GM21619 (cell line): ENCODE measurements at regions not wholly inside any gene's neighbourhood (a gene's known extent, or its start where the extent isn't known, plus 50 kb on each side); places are given as distances from the start of the nearest gene placed in this dataset.
A peak's percentile ranks its signal among the peaks of the same experiment; 100 is the strongest.

Source experiments
- ATAC-seq: cut with Tn5 transposase; IDR thresholded peaks from one replicate; pipeline ENCODE4 v1.9.1; 2021; ENCODE audit not compliant: unreplicated experiment

DNA sequence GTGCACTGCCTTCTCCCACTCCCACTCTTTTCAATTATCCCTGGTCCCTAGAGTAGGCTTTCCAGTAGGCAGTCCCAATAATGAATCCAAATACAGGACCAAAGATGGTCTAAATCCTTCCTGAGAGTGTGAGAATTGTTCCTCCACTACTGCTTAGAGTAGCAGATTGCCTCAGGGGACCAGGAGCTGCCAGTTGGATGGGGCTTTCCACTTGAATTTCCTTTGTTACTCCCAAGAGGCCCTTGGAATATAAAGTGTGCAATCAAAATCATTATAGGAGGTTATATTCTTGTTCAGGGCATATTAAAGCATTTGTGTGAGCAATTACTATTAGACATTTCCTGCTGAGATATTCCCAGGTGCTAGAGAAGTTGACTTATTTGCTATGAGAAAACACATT is 156.6 kb upstream of the TLL1 start:
- no peak for ATAC-seq

- peak; percentile 54 for ATAC-seq
Observed at GRCh38 chr4:165718660-165719059, 154.4 kb upstream of the TLL1 start.

- no peak for ATAC-seq
Observed at GRCh38 chr4:165720411-165721082, 152.5 kb upstream of the TLL1 start.

GRCh38 chr4:165721815-165722214 is 151.2 kb upstream of the TLL1 start:
- ATAC-seq = no peak

- no peak for ATAC-seq
Observed at GRCh38 chr4:165723051-165723795, 149.8 kb upstream of the TLL1 start.

GRCh38 chr4:165724786-165725185 is 148.3 kb upstream of the TLL1 start:
- no peak for ATAC-seq

GRCh38 chr4:165725352-165725751 is 147.7 kb upstream of the TLL1 start:
- ATAC-seq = no peak

GRCh38 chr4:165726831-165727230 is 146.2 kb upstream of the TLL1 start:
- ATAC-seq = no peak

DNA sequence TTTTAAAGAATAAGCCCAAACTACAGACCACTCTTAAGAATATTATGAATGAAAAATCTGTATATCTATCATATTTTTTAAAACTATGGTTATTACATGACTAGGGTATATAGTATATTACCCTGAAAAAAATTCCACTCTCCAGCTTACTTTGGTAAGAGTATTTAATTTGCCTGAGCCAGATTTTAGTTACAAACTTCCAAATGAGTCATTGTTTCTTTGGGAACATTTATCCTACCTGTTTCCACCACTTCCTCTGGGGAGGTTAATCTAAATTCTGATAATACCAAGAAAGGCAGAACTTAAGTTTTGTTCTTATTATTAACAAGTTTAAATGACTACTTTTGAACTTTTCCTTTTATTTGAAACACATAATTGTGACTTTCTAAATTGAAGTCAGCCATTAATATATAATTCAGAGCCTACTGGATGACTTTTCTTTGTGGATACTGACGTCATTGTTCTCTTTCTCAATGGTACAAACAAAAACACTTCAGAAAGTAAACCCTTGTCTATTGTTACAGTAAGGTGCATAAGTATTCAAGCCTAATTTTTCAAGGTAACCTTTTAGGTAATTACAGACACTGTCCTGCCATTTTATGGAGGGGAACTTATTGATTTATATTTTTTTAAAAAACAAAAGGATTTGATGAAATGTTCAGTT is 135.6 kb upstream of the TLL1 start:
- ATAC-seq = no peak

DNA sequence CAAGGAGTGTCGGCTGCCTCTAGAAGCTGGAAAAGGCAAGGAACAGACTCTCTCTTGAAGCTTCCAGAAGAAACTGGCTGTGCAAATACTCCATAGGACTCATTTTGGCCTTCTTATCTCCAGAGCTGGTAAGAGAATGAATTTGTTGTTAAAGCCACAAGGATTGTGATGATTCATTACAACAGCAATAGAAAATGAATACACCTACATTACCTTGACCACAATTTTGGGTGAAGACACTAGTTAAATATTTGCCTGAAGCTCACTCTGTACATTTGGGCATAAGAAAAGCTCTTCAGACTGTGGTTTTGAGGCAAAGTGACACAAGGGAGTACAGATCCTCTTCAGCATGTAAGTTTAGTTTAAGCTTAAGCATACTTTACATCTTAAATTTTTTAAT is 134.5 kb upstream of the TLL1 start:
- ATAC-seq = peak; percentile 89

DNA sequence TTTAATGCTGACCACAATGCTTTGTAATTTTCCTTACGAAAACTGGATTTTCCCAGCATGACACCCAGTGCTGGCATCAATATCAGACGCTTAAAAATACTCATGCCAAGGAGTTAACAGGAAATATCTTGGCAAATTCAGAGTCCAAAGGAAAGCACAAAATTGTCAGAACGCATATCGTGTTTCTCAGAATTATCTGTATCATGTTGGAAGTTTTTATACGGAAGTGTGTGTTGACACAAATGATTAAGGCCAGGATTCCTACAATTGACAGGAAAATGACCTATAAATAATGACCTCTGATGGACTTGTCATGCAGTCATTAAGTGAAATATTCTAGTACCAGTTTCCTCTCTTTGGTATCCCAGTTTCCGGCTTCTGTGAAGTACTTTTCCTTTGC is 132.1 kb upstream of the TLL1 start:
- ATAC-seq = no peak

- ATAC-seq = no peak
Observed at GRCh38 chr4:165743422-165743821, 129.6 kb upstream of the TLL1 start.

DNA sequence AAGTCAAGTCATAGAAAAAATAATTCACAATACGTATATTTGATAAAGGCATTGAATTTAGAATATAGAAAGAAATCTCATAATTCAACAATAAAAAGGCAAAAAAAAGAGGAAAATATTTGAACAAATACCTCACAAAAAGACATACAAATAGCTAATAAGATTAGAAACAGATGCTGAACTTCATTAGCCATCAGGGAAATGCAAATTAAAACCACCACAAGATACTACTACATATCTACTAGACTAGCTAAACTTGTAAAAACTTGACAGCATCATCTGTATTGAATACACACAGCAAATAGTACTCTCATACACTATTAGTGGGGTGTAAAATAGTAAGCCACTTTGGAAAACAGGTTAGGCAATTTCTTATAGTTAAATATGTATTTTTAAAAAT is 128.7 kb upstream of the TLL1 start:
- no peak for ATAC-seq

- ATAC-seq = no peak
Observed at GRCh38 chr4:165748321-165748720, 124.7 kb upstream of the TLL1 start.

- no peak for ATAC-seq
Observed at GRCh38 chr4:165751882-165752281, 121.2 kb upstream of the TLL1 start.

GRCh38 chr4:165754664-165755063 is 118.4 kb upstream of the TLL1 start:
- no peak for ATAC-seq

DNA sequence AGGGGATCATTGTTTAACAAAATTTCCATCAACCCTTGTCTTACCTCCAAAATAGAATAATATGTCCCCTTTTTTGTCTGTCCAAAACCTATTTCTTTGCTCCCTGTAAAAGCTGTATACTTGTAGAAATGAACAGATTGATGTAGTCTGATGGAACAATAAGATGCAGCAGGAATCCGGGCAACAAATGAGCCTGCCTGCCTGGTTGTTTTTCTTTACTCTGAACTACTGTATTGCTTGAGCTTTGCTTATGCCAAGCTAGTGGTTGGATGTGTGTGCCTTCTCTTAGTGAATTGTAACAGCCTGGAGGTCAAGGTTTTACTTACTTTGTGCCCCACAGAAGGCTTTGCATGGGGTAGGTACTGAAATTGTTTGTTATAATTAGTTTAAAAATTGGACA is 116.2 kb upstream of the TLL1 start:
- ATAC-seq = no peak

- ATAC-seq = no peak
Observed at GRCh38 chr4:165757451-165757850, 115.6 kb upstream of the TLL1 start.

DNA sequence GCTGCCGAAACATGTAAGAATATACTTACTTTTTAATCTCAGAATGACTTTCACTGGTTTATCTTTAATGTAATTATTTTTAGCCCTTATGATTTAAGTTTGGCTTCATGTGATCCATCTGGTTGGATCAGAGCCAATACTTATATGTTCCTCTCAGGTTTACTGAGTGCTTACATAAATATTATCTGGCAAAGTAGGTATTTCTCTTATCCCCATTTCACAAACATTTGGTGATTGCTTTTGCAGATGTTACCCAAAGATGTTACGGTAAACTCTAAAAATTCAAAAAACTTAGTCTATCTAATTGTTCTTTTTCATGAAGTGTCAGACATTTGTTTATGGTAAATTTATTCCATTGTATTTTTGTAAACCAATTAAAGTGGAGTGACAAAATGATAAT is 115.0 kb upstream of the TLL1 start:
- no peak for ATAC-seq

GRCh38 chr4:165760182-165760581 is 112.9 kb upstream of the TLL1 start:
- no peak for ATAC-seq

GRCh38 chr4:165761963-165762362 is 111.1 kb upstream of the TLL1 start:
- no peak for ATAC-seq

GRCh38 chr4:165763640-165764039 is 109.4 kb upstream of the TLL1 start:
- ATAC-seq = no peak
